ENCODE measurements at regions not wholly inside any gene's neighbourhood (a gene's known extent, or its start where the extent isn't known, plus 50 kb on each side); places are given as distances from the start of the nearest gene placed in this dataset.

DNA sequence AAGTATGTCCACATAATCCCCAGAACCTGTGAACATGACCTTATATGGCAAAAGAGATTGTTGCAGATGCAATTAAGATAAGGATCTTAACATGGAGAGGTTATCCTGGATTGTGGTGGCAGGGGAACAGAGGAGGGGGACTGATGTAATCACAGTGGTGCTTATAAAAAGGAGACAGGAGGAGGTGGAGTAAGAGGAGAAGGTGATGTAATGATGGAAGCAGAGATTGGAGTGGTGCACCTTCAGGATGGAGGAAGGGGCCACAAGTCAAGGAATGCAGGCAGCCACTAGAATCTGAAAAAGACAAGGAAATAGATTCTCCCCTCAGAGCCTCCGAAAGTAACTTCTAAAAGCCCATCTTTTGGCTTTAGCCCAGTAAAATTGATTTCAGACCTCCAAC, 388.4 kb downstream of the BCOR start:
- FAIRE-seq (no peak), DNase-seq (ENCODE audit: insufficient read length) (no peak)
- TF ChIP-seq TAF1 (IDR thresholded peaks at IDR 0.05; ENCODE audit: borderline replicate concordance, low read depth, low read length) (no peak), POLR2AphosphoS5 (IDR thresholded peaks at IDR 0.05; ENCODE audit: low read depth, low read length) (no peak), POLR2A (IDR thresholded peaks at IDR 0.05; ENCODE audit: low read depth, low read length) (no peak)

DNA sequence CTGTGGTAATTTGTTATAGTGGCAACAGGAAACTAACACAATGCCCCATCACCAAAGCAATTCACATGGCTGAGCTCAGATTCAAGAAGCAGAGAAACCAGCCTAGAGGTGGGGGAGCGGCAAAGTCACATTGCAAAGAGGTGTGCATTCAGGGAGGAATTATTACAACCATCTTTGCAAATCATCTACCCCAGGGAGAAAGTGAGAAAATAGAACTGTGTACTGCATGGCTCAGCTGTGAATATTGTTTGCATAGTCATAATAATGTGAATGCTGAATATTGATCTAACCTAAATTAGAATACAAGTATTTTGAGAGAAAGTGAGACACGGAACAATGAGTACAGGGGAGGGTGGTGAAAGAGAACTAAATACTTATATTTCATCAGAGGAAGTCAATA, 387.9 kb downstream of the BCOR start:
- no peak for DNase-seq (ENCODE audit: insufficient read length)
- TF ChIP-seq POLR2A (IDR thresholded peaks at IDR 0.05; ENCODE audit: low read depth, low read length) (no peak), POLR2AphosphoS5 (IDR thresholded peaks at IDR 0.05; ENCODE audit: low read depth, low read length) (no peak), TAF1 (IDR thresholded peaks at IDR 0.05; ENCODE audit: borderline replicate concordance, low read depth, low read length) (no peak)
- FAIRE-seq = no peak

DNA sequence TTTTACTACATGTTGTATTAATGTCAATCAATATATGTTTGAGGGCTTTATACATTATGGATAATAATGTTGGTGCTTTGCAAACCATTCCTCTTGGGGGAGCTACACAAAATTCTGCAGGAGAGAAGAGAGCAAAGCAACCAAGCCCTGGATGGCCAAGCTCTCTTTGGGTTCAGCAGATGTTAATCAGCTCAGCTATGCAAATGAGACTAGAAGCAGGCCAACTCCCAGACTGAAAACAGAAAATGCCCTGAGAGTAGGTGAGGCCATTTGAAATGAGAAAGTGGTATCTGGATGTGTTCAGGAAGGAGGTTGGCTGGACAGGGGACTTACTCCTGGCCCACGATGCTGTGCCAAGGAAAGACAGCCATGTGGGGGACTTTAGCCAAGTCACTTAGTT, 387.0 kb downstream of the BCOR start:
- no peak for DNase-seq (ENCODE audit: insufficient read length)
- TF ChIP-seq TAF1 (IDR thresholded peaks at IDR 0.05; ENCODE audit: borderline replicate concordance, low read depth, low read length) (no peak), POLR2AphosphoS5 (IDR thresholded peaks at IDR 0.05; ENCODE audit: low read depth, low read length) (no peak), POLR2A (IDR thresholded peaks at IDR 0.05; ENCODE audit: low read depth, low read length) (no peak)
- no peak for FAIRE-seq

DNA sequence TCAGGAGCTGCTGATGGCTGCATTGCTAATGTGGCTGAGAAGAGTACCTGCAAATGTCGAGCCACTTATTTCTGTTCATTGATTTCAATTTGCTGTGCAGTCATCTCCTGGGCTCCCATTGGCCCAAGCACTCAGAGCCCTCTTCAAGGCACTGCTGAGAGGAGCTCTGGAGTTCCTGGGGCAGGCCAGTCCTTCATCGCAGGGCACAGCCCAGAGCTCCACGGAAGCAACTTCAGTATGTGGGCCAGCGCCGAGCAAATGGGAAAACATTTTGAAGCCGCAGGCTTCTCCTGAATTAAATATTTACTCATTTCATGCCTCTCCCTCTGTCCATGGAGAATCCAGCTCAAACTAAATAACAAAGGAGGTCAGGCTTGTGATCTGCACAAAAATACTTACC, 383.3 kb downstream of the BCOR start:
- DNase-seq (ENCODE audit: insufficient read length) (no peak), FAIRE-seq (no peak)
- TF ChIP-seq TAF1 (IDR thresholded peaks at IDR 0.05; ENCODE audit: borderline replicate concordance, low read depth, low read length) = no peak
- TF ChIP-seq POLR2A (IDR thresholded peaks at IDR 0.05; ENCODE audit: low read depth, low read length) = no peak
- no peak for TF ChIP-seq POLR2AphosphoS5 (IDR thresholded peaks at IDR 0.05; ENCODE audit: low read depth, low read length)

DNA sequence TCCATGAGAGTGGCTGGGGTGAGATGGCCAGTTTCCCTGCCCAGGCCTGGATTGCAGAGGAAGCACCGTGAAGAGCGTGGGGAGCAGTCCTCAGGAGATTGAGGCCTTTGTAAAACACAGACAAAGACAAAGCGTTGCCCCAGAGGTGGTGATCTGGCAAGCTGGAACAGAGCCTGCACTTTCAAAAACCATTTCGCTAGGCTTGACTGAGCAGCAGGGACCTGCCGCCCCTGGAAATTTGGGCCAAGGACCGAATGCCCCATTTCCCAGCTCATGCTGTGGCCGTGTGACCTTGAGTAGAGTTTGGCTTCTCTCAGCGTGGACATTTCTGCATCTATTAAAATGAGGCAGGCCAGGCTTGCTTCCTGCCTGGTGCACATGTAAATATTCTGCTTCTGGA, 381.4 kb downstream of the BCOR start:
- TF ChIP-seq TAF1 (IDR thresholded peaks at IDR 0.05; ENCODE audit: borderline replicate concordance, low read depth, low read length) = no peak
- DNase-seq (ENCODE audit: insufficient read length) (no peak), FAIRE-seq (no peak)

DNA sequence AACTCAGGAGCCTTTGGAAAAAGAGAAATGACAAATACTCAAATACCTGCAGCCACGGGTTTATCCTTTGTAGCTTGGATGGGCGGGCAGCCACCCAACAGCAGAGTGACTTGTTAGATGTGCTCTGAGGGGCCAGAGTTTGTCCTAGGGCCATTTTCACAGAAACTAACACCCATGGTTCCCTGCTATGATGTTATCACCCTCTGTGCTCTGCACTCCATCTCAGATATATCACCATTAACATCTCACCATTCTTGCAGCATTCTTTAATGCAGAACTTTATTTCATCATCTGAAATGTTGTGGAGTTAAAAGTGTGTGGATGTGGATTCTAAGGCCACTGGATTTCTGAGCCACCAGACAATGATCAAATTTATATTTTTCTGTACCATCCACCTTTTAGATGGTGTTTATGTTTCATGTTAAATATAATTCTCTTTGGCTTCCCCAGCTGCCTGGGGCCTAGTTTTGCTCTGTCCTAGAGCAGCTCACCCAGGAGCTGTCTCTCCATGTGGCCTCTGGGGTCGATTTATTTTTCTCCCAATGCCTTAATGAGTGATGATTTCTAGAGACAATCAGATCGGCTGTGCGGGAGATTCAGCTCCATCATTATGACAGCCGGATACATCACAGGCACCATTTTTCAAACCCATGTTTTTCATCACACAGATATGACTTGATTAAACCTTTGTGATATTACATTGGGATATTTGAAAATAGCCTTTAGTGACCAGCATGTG, 380.8 kb downstream of the BCOR start:
- no peak for FAIRE-seq
- TF ChIP-seq POLR2A (IDR thresholded peaks at IDR 0.05; ENCODE audit: low read depth, low read length) (no peak), TAF1 (IDR thresholded peaks at IDR 0.05; ENCODE audit: borderline replicate concordance, low read depth, low read length) (no peak), POLR2AphosphoS5 (IDR thresholded peaks at IDR 0.05; ENCODE audit: low read depth, low read length) (no peak)
- no peak for DNase-seq (ENCODE audit: insufficient read length)

DNA sequence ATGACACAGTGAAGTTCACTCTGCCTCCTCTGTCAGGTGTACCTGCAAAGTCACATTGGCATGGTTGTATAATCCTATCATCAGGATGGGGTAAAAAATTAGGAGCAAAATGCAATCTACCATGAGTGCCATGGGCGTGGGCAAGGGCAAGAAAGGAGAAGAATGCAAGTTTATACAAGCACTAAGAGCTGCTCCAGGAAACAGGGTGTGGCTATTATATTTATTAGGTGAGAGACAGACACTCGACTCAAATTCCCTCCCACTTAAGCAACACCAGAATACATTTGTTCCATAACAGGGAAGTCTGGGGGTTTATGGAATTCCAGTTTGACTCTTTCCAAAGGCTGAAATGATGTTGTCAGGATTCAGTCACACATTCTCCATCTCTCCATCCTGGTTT, 378.8 kb downstream of the BCOR start:
- DNase-seq (ENCODE audit: insufficient read length) (no peak), FAIRE-seq (no peak)
- TF ChIP-seq POLR2AphosphoS5 (IDR thresholded peaks at IDR 0.05; ENCODE audit: low read depth, low read length) (no peak), POLR2A (IDR thresholded peaks at IDR 0.05; ENCODE audit: low read depth, low read length) (no peak), TAF1 (IDR thresholded peaks at IDR 0.05; ENCODE audit: borderline replicate concordance, low read depth, low read length) (no peak)

DNA sequence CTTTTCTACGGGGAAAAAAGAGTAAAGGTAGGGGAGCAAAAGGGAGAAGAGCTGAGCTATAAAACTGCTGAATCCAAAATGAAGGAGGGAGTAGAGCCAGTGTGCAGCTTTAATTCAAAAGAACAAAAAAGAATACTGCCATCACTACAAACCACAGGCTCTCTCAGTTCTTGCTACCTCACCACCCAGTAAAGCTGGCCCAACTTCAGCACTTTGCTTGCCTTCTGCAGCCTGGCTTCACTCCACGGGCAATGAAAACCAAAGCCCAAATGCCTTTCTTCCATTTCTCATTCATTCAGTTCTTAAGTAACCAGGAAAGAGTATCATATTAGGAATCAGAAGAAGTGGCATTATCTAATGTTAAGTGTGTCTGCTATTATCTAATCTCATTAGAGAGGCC, 376.8 kb downstream of the BCOR start:
- DNase-seq (ENCODE audit: insufficient read length) (no peak), FAIRE-seq (no peak)
- TF ChIP-seq TAF1 (IDR thresholded peaks at IDR 0.05; ENCODE audit: borderline replicate concordance, low read depth, low read length) = no peak
- no peak for TF ChIP-seq POLR2AphosphoS5 (IDR thresholded peaks at IDR 0.05; ENCODE audit: low read depth, low read length)
- TF ChIP-seq POLR2A (IDR thresholded peaks at IDR 0.05; ENCODE audit: low read depth, low read length) = no peak

DNA sequence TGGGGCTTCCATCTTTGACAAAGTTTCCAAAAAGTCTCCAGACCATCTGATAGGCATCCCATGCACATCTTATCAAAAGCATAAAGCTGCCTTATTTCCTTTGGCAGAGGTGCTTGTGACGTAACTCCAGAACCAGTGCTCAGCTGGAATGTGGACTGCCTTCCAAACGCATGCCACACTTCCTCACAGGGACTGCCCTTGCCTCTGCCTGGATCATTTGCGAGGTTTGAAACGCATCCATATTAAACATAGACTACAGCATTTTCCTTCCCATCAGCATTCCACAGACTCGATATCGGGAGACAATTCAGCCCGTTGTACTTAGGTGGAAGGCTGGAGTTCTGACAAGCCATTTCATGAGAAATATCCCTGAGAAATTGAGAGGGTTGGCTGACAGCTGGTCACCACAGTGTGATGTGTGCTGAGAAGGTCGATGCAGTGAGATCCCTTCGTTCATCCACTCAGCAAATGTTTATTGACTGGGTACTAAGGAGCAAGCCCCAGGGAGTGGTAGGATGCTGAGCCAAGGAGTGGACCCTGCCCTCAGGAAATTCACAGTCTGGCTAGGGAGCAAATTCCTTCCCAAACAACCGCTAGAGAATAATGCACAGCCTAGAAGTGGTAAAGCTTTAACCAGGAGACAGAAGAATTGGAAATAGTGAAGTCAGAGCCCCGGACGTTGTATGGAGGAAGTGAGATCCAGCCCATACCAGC, 376.0 kb downstream of the BCOR start:
- no peak for DNase-seq (ENCODE audit: insufficient read length)
- FAIRE-seq = no peak
- TF ChIP-seq POLR2AphosphoS5 (IDR thresholded peaks at IDR 0.05; ENCODE audit: low read depth, low read length) = no peak
- TF ChIP-seq POLR2A (IDR thresholded peaks at IDR 0.05; ENCODE audit: low read depth, low read length) = no peak
- TF ChIP-seq TAF1 (IDR thresholded peaks at IDR 0.05; ENCODE audit: borderline replicate concordance, low read depth, low read length) = no peak

DNA sequence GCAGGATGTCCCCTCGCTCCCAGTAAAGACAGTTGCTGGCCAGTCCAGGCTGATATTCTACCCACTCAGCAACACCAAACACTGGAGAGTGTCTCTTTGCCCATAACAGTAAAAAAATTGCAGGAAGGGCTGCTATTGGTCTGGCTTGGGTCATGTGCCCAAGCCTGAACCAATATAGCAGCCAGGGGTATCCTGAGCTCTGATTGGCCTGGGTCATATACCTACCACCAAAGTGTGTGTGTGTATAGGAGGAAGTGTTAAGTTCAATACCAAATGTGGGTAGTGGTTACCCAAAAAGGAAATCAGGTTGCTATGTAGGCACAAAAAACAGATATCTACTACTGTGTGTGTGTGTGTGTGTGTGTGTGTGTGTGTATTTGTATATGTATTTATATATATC, 373.2 kb downstream of the BCOR start:
- TF ChIP-seq POLR2AphosphoS5 (IDR thresholded peaks at IDR 0.05; ENCODE audit: low read depth, low read length) = no peak
- TF ChIP-seq TAF1 (IDR thresholded peaks at IDR 0.05; ENCODE audit: borderline replicate concordance, low read depth, low read length) = no peak
- TF ChIP-seq POLR2A (IDR thresholded peaks at IDR 0.05; ENCODE audit: low read depth, low read length) = no peak
- DNase-seq (ENCODE audit: insufficient read length) = no peak
- no peak for FAIRE-seq

DNA sequence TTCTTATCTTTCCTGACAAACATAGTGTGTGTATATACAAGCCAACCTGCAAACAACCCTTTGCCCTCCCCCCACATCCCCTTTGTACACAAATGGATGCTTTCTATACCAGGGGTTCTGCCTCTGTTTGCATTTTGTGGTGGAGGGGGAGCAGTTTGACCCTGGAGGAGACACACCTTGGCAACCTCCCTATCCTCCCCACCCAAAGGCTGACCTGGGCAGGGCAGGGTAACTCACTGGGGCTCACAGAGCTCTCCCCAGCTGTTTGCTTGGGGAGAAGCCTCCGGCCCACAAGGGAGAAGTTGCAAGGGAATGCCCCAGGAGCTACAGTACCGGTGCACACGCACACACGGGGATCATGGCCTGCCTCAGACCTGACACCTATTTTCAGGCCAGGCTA, 372.6 kb downstream of the BCOR start:
- TF ChIP-seq TAF1 (IDR thresholded peaks at IDR 0.05; ENCODE audit: borderline replicate concordance, low read depth, low read length) (no peak), POLR2A (IDR thresholded peaks at IDR 0.05; ENCODE audit: low read depth, low read length) (no peak)
- FAIRE-seq = no peak
- no peak for DNase-seq (ENCODE audit: insufficient read length)

DNA sequence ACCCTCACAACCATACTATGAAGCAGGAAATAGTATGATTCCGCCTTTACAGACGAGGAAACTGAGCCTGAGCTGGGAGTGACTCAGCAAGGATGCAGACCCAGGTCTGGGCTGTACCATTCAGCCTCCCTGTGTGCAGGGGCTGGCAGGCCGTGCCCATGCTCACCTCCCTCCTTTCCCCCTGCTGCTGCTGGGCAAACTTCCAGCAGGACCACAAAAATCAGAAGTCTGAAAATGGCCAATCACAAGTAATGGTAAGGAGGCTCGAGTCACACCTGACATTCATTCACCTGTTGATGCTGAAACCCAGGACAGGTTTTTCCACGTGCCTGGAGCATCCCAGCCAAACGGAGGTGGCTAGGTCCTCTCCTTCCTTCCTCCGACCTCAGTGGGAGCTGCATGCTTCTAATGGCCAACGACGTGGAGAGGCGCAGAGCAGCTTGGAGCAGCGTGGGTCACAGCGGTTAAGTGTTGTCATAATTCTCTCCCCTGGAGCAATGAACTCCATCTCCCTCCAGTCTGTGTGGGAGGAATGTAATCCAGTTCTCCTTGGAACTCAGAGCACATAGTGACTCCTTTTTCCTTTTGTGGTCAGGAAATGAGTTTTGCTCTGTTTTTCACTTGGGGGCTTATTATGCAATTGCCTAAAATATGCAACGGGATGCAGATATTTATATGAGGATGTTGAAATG, 371.7 kb downstream of the BCOR start:
- no peak for TF ChIP-seq POLR2AphosphoS5 (IDR thresholded peaks at IDR 0.05; ENCODE audit: low read depth, low read length)
- TF ChIP-seq POLR2A (IDR thresholded peaks at IDR 0.05; ENCODE audit: low read depth, low read length) = no peak
- TF ChIP-seq TAF1 (IDR thresholded peaks at IDR 0.05; ENCODE audit: borderline replicate concordance, low read depth, low read length) = no peak
- FAIRE-seq = no peak
- DNase-seq (ENCODE audit: insufficient read length) = no peak

Measured in GM12892 (cell line).